CD14-positive monocyte (primary cell): ENCODE measurements at regions not wholly inside any gene's neighbourhood (a gene's known extent, or its start where the extent isn't known, plus 50 kb on each side); places are given as distances from the start of the nearest gene placed in this dataset.

Experiments
- DNase-seq, 3 donors: peaks; one replicate each; pipeline ENCODE4 v3.0.0-alpha.2; 2011 to 2022
- H2AFZ ChIP-seq: 2 replicates; pipeline ENCODE4 v1.6.0; 2012; ENCODE audit warnings: mild to moderate bottlenecking, low read depth, low read length, inconsistent platforms; ENCODE audit not compliant: insufficient read depth, poor library complexity, severe bottlenecking
- H3K27ac ChIP-seq, 2 donors: 1 replicate in 1 of 2; 2 replicates in 1 of 2; pipeline ENCODE4 v1.5.1; 2012 to 2013; ENCODE audit warnings: low read length in 2 of 2, control low read depth in 1 of 2, inconsistent platforms in 1 of 2, low read depth in 1 of 2, mild to moderate bottlenecking in 1 of 2
- H3K27me3 ChIP-seq, 2 donors: one replicate each; pipeline versions ENCODE4 v1.6.0 to v1.6.1; 2011 to 2013; ENCODE audit warnings: low read length in 2 of 2; ENCODE audit not compliant: control insufficient read depth in 2 of 2, insufficient read depth in 2 of 2
- H3K36me3 ChIP-seq, 2 donors: replicated peaks in 1 of 2; 1 replicate in 1 of 2; 2 replicates in 1 of 2; pipeline versions ENCODE4 v1.5.1 to v1.6.1; 2012 to 2013; ENCODE audit warnings: low read length in 2 of 2, control low read depth in 1 of 2, inconsistent platforms in 1 of 2, mild to moderate bottlenecking in 1 of 2; ENCODE audit not compliant: insufficient read depth in 2 of 2, control insufficient read depth in 1 of 2
- H3K4me1 ChIP-seq, 2 donors: 1 replicate in 1 of 2; 2 replicates in 1 of 2; pipeline versions ENCODE4 v1.5.1 to v1.6.1; 2012 to 2013; ENCODE audit warnings: low read length in 2 of 2, control low read depth in 1 of 2, inconsistent platforms in 1 of 2, mild to moderate bottlenecking in 1 of 2, moderate library complexity in 1 of 2; ENCODE audit not compliant: insufficient read depth in 2 of 2, control insufficient read depth in 1 of 2
- H3K4me2 ChIP-seq: replicated peaks from 2 replicates; pipeline ENCODE3; 2012; ENCODE audit warnings: low read length, moderate library complexity, mild to moderate bottlenecking; ENCODE audit not compliant: poor library complexity, severe bottlenecking; ENCODE audit errors: extremely low read depth
- H3K4me3 ChIP-seq, 3 experiments: fragments of 200-600 bp in 1 of 3; sonication (generic) in 1 of 3; replicated peaks in 1 of 3; 1 replicate in 2 of 3; 2 replicates in 1 of 3; pipeline ENCODE4 v1.5.1; 2011 to 2013; ENCODE audit warnings: low read length in 3 of 3, mild to moderate bottlenecking in 3 of 3, control low read depth in 2 of 3, low read depth in 2 of 3, inconsistent platforms in 1 of 3, moderate library complexity in 1 of 3
- H3K79me2 ChIP-seq: 2 replicates; pipeline ENCODE4 v1.6.0; 2012; ENCODE audit warnings: mild to moderate bottlenecking, control low read depth, inconsistent platforms, low read length, moderate library complexity; ENCODE audit not compliant: insufficient read depth
- H3K9ac ChIP-seq: 2 replicates; pipeline ENCODE4 v1.6.0; 2017; ENCODE audit warnings: low read length, mild to moderate bottlenecking; ENCODE audit not compliant: insufficient read depth, poor library complexity, severe bottlenecking
- H3K9me3 ChIP-seq, 2 donors: replicated peaks in 1 of 2; 1 replicate in 1 of 2; 2 replicates in 1 of 2; pipeline versions ENCODE4 v1.5.1 to v1.6.1; 2012 to 2013; ENCODE audit warnings: low read length in 2 of 2, control low read depth in 1 of 2; ENCODE audit not compliant: control insufficient read depth in 1 of 2, insufficient read depth in 1 of 2
- H4K20me1 ChIP-seq: 2 replicates; pipeline ENCODE4 v1.6.0; 2012; ENCODE audit warnings: mild to moderate bottlenecking, low read length, control low read depth, moderate library complexity; ENCODE audit not compliant: insufficient read depth
- H3K27ac Mint-ChIP-seq, 7 donors: one replicate each; pipeline ENCODE4 v1.8.0; 2020; ENCODE audit warnings: mild to moderate bottlenecking in 7 of 7, mixed read lengths in 7 of 7, moderate library complexity in 6 of 7, inconsistent platforms in 2 of 7
- H3K27me3 Mint-ChIP-seq, 3 donors: one replicate each; pipeline ENCODE4 v1.8.0; 2021 to 2022; ENCODE audit warnings: low read depth in 3 of 3, mild to moderate bottlenecking in 3 of 3, mixed read lengths in 3 of 3, moderate library complexity in 3 of 3, inconsistent platforms in 1 of 3
- H3K36me3 Mint-ChIP-seq, 2 donors: one replicate each; pipeline ENCODE4 v1.8.0; 2020; ENCODE audit warnings: mixed read lengths in 2 of 2, inconsistent platforms in 1 of 2, mild to moderate bottlenecking in 1 of 2
- H3K4me1 Mint-ChIP-seq: one replicate; pipeline ENCODE4 v1.8.0; 2020; ENCODE audit warnings: mild to moderate bottlenecking, mixed read lengths
- H3K4me3 Mint-ChIP-seq, 2 donors: one replicate each; pipeline ENCODE4 v1.8.0; 2020; ENCODE audit warnings: mild to moderate bottlenecking in 2 of 2, mixed read lengths in 2 of 2, moderate library complexity in 1 of 2
- H3K9me3 Mint-ChIP-seq, 7 donors: one replicate each; pipeline ENCODE4 v1.8.0; 2020 to 2022; ENCODE audit warnings: mixed read lengths in 7 of 7, mild to moderate bottlenecking in 6 of 7, moderate library complexity in 6 of 7, inconsistent platforms in 2 of 7
- WGBS: methylation state at CpG from one replicate; pipeline ENCODE4 v1.1.5; 2013; ENCODE audit warnings: missing lambda C conversion rate; ENCODE audit not compliant: insufficient coverage; 5-methylcytosine and 5-hydroxymethylcytosine counted together
- intact Hi-C, 2 donors: fragments of 100-400 bp; cut with micrococcal nuclease; formaldehyde crosslinking; loops; one replicate each; pipeline versions ENCODE4 v1.15.0 to v1.15.1; 2023
- TF ChIP-seq, protein P1 (sequence below): fragments of 200-600 bp; IDR thresholded peaks from one replicate; pipeline ENCODE4 v1.8.0; 2022; ENCODE audit warnings: antibody characterized with exemption, mild to moderate bottlenecking

DNA sequence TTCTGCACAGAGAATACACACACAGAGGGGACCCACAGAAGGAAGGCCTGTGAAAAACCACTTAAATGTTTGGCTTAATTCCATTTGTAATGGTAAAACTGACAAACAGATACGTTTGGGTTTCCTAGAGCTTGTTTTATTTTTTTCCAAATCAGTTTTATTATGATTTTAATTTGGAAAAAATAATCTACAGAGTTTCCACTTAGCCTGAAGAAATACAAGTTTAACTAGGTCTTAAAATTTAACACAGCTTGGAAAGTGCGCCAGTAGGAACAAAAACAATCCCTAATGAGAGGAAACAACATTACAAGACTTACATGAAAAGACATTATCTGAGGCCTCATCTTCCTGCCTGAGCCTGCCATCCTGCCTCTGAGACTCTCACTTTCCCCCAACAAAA lies 58.5 kb upstream of the CARD11 start:
- H3K27me3 Mint-ChIP-seq: peaks cover 4 to 12% (median 7%) of the 10 kb centered on the region in 3 donors
- H3K4me3 ChIP-seq: no peak overlapping the region
- TF ChIP-seq, protein P1, sequence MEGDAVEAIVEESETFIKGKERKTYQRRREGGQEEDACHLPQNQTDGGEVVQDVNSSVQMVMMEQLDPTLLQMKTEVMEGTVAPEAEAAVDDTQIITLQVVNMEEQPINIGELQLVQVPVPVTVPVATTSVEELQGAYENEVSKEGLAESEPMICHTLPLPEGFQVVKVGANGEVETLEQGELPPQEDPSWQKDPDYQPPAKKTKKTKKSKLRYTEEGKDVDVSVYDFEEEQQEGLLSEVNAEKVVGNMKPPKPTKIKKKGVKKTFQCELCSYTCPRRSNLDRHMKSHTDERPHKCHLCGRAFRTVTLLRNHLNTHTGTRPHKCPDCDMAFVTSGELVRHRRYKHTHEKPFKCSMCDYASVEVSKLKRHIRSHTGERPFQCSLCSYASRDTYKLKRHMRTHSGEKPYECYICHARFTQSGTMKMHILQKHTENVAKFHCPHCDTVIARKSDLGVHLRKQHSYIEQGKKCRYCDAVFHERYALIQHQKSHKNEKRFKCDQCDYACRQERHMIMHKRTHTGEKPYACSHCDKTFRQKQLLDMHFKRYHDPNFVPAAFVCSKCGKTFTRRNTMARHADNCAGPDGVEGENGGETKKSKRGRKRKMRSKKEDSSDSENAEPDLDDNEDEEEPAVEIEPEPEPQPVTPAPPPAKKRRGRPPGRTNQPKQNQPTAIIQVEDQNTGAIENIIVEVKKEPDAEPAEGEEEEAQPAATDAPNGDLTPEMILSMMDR: no peak
- H3K4me3 Mint-ChIP-seq: no peak overlapping the region
- no peak overlapping the region for H3K9ac ChIP-seq
- H3K36me3 ChIP-seq: no peaks in the 10 kb centered on the region
- no peaks in the 10 kb centered on the region for H4K20me1 ChIP-seq
- no peaks in the 10 kb centered on the region for H3K27me3 ChIP-seq
- intact Hi-C loops: no loop called here
- no peak overlapping the region for H3K4me2 ChIP-seq
- no peaks in the 10 kb centered on the region for H3K79me2 ChIP-seq
- H2AFZ ChIP-seq: no peak overlapping the region
- H3K27ac ChIP-seq: no peak overlapping the region
- peaks cover 0 to 17% (median 5%) of the 10 kb centered on the region in 7 donors for H3K9me3 Mint-ChIP-seq
- DNase-seq: no peak
- WGBS: no CpG with 5 or more reads among the region's 2 CpGs
- no peaks in the 10 kb centered on the region for H3K4me1 ChIP-seq
- H3K9me3 ChIP-seq: peaks cover 0 to 4% of the 10 kb centered on the region in 2 donors
- no peaks in the 10 kb centered on the region for H3K36me3 Mint-ChIP-seq
- H3K4me1 Mint-ChIP-seq: peaks cover 5% of the 10 kb centered on the region
- H3K27ac Mint-ChIP-seq: no peak overlapping the region

DNA sequence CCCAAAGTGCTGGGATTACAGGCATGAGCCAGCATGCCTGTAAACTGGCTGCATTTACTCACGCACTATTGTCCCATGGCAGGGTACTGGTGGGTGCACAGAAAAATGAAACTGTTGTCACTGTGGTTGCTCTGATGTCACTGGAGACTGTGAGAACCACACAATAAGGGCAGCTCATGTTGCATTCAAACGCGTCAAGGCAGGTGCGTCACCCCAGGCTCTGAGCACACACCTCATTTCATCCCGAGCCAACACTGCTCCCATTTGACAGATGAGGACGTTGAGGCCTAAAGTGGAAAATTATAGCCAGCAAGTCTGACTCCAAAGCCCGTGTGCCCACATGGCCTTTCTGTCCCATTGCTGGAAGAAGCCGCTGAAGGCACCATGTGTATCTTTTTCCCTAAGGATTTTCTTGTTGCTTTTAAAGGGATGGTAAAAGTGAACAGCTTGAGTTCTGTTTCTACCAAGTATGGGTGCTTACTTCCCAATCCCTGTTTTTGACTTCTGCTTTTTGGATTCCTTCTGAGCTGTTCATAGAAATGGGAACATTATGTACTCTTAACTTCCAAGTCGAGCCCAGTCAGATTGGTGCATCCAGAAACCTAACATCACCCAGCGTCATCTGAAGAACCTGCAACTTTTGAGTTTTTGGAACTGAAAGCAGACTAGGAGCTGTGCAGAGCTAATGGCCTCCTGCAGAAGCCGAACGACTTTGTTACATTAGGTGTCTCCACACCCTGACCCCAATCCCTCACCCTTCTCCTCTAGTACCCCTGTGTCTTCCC lies 60.1 kb upstream of the CARD11 start:
- WGBS: 93% methylated on average over 9 of the region's 12 CpGs
- Histone ChIP-seq H2AFZ (no peak overlapping the region), H3K27me3 (no peaks in the 10 kb centered on the region), H3K4me3 (no peak overlapping the region), H3K4me1 (no peaks in the 10 kb centered on the region), H3K36me3 (no peaks in the 10 kb centered on the region), H3K79me2 (no peaks in the 10 kb centered on the region), H3K9ac (no peak overlapping the region), H3K9me3 (peaks cover 0 to 7% of the 10 kb centered on the region in 2 donors), H3K4me2 (no peak overlapping the region), H3K27ac (no peak overlapping the region), H4K20me1 (no peaks in the 10 kb centered on the region)
- no peaks in the 10 kb centered on the region for H3K36me3 Mint-ChIP-seq
- DNase-seq: peak in 2 of 3 donors; percentile 5 to 10
- TF ChIP-seq, protein P1: no peak
- peaks cover 4 to 12% (median 7%) of the 10 kb centered on the region in 3 donors for H3K27me3 Mint-ChIP-seq
- H3K9me3 Mint-ChIP-seq: peaks cover 5 to 26% (median 15%) of the 10 kb centered on the region in 7 donors
- peaks cover 7% of the 10 kb centered on the region for H3K4me1 Mint-ChIP-seq
- no peak overlapping the region for H3K4me3 Mint-ChIP-seq
- intact Hi-C loops: no loop called here
- peak overlapping the region in 2 of 7 donors; percentile 18 to 64 for H3K27ac Mint-ChIP-seq
